ENCODE measurements at regions not wholly inside any gene's neighbourhood (a gene's known extent, or its start where the extent isn't known, plus 50 kb on each side); places are given as distances from the start of the nearest gene placed in this dataset.

DNA sequence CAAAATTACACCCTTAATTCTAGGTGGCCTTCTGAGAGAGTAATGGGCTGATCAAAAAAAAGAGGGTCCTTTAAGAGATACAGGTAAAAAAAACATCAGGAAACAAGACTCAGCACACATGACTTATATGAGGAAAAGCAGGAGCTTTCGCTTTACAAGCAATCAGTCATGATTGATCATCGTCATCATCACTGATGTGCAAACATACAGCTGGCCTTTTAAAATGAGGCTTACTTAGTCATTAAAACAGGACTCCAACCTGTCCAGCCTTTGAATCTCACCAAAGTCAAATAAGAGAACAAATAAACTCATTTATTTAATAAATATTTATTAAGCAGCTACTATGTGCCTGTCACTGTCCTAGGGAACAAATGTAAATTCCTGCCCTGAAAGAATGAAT is 255.3 kb downstream of the SKAP2 start:
- TF ChIP-seq CTCF (IDR thresholded peaks at IDR 0.05) (no peak), POLR2A (IDR thresholded peaks at IDR 0.05) (no peak), EP300 (IDR thresholded peaks at IDR 0.05) (no peak)
